Tibial nerve (tissue), 4 donors: ENCODE measurements at regions not wholly inside any gene's neighbourhood (a gene's known extent, or its start where the extent isn't known, plus 50 kb on each side); places are given as distances from the start of the nearest gene placed in this dataset.

Experiments used
- DNase-seq, 2 donors: peaks; one replicate each; pipeline ENCODE4 v3.0.0-alpha.2; 2019; ENCODE audit warnings: low spot score in 2 of 2
- H3K27ac ChIP-seq, 4 donors: fragments of 200-600 bp; sonication (generic) in 3 of 4; one replicate each; pipeline ENCODE4 v1.5.1; 2017 to 2019; ENCODE audit warnings: mild to moderate bottlenecking in 1 of 4
- H3K27me3 ChIP-seq, 2 donors: fragments of 200-600 bp; sonication (generic) in 1 of 2; one replicate each; pipeline versions ENCODE4 v1.5.1 to v1.6.0; 2017 to 2019
- H3K36me3 ChIP-seq, 3 donors: fragments of 200-600 bp; sonication (generic); one replicate each; pipeline ENCODE4 v1.5.1; 2018 to 2019
- H3K4me1 ChIP-seq, 4 donors: fragments of 200-600 bp; sonication (generic) in 3 of 4; one replicate each; pipeline ENCODE4 v1.5.1; 2017 to 2019
- H3K4me3 ChIP-seq, 4 donors: fragments of 200-600 bp; sonication (generic) in 3 of 4; one replicate each; pipeline ENCODE4 v1.5.1; 2017 to 2019; ENCODE audit warnings: mild to moderate bottlenecking in 1 of 4, moderate library complexity in 1 of 4
- H3K9me3 ChIP-seq, 4 donors: fragments of 200-600 bp; sonication (generic) in 3 of 4; one replicate each; pipeline ENCODE4 v1.5.1; 2017 to 2019
- EP300 ChIP-seq, 2 donors: sonication (generic); formaldehyde crosslinking; IDR thresholded peaks; one replicate each; pipeline ENCODE4 v1.6.1; 2017; ENCODE audit warnings: antibody characterized with exemption in 2 of 2, mild to moderate bottlenecking in 1 of 2
- POLR2A ChIP-seq, 2 donors: fragments of 450-650 bp; IDR thresholded peaks; one replicate each; pipeline ENCODE4 v1.6.1; 2017; ENCODE audit warnings: antibody characterized with exemption in 2 of 2, mild to moderate bottlenecking in 2 of 2, moderate library complexity in 2 of 2
- WGBS, 2 donors: methylation state at CpG; one replicate each; pipeline ENCODE4 v1.1.5; 2018; 5-methylcytosine and 5-hydroxymethylcytosine counted together
- TF ChIP-seq, protein P1 (sequence below), 5 experiments: fragments of 200-600 bp in 3 of 5; fragments of 450-650 bp in 2 of 5; sonication (generic) in 3 of 5; IDR thresholded peaks; one replicate each; pipeline ENCODE4 v1.5.1; 2016 to 2019; ENCODE audit warnings: antibody characterized with exemption in 5 of 5, mild to moderate bottlenecking in 3 of 5, moderate library complexity in 2 of 5

DNA sequence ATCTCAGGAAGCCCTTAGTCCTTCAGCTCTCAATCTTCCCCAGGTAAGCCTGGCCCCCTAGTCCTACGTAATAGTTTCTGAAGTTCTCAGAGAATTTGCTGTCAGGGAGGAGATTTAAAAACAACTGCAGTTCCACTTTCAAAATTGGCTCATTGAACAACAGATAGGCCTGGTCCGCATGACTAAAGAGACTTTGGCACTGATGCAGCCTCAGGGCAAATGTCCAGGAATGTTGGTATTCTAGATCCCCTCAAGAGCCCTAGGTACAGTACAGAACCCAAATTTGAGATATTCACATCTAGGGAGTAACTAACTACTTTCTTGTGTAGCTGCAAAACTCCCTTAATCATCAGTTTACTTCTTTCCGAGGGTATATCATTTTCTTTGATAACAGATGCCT is 162.8 kb downstream of the GABRG2 start:
- Histone ChIP-seq H3K4me1 (no peaks in the 10 kb centered on the region), H3K4me3 (no peak overlapping the region), H3K27ac (no peak overlapping the region), H3K27me3 (no peaks in the 10 kb centered on the region), H3K36me3 (no peaks in the 10 kb centered on the region), H3K9me3 (no peaks in the 10 kb centered on the region)
- TF ChIP-seq, protein P1, sequence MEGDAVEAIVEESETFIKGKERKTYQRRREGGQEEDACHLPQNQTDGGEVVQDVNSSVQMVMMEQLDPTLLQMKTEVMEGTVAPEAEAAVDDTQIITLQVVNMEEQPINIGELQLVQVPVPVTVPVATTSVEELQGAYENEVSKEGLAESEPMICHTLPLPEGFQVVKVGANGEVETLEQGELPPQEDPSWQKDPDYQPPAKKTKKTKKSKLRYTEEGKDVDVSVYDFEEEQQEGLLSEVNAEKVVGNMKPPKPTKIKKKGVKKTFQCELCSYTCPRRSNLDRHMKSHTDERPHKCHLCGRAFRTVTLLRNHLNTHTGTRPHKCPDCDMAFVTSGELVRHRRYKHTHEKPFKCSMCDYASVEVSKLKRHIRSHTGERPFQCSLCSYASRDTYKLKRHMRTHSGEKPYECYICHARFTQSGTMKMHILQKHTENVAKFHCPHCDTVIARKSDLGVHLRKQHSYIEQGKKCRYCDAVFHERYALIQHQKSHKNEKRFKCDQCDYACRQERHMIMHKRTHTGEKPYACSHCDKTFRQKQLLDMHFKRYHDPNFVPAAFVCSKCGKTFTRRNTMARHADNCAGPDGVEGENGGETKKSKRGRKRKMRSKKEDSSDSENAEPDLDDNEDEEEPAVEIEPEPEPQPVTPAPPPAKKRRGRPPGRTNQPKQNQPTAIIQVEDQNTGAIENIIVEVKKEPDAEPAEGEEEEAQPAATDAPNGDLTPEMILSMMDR (IDR thresholded peaks at IDR 0.05): no peak
- TF ChIP-seq POLR2A (IDR thresholded peaks at IDR 0.05) (no peak), EP300 (IDR thresholded peaks at IDR 0.05) (no peak)
- DNase-seq: no peak
- WGBS, 2 donors: 69 to 77% methylated on average over 3 of the region's 3 CpGs

DNA sequence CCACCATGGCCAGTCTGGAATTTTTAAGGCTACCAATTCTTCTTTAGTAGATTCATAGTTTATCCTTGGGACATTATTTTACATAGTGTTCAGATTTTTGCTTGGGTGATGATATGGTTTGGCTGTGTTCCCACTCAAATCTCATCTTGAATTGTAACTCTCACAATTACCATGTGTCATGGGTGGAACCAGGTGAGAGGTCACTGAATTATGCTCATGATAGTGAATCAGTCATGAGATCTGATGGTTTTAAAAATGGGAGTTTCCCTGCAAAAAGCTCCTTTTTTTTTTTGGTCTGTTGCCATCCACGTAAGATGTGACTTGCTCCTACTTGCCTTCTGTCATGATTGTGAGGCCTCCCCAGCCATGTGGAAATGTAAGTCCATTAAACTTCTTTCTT is 163.9 kb downstream of the GABRG2 start:
- WGBS, 2 donors: 51 to 58% methylated on average over 1 of the region's 1 CpG
- Histone ChIP-seq H3K4me3 (no peak overlapping the region), H3K27me3 (no peaks in the 10 kb centered on the region), H3K27ac (no peak overlapping the region), H3K9me3 (no peaks in the 10 kb centered on the region), H3K36me3 (no peaks in the 10 kb centered on the region), H3K4me1 (no peaks in the 10 kb centered on the region)
- TF ChIP-seq, protein P1 (IDR thresholded peaks at IDR 0.05): no peak
- TF ChIP-seq EP300 (IDR thresholded peaks at IDR 0.05) (no peak), POLR2A (IDR thresholded peaks at IDR 0.05) (no peak)
- no peak for DNase-seq

DNA sequence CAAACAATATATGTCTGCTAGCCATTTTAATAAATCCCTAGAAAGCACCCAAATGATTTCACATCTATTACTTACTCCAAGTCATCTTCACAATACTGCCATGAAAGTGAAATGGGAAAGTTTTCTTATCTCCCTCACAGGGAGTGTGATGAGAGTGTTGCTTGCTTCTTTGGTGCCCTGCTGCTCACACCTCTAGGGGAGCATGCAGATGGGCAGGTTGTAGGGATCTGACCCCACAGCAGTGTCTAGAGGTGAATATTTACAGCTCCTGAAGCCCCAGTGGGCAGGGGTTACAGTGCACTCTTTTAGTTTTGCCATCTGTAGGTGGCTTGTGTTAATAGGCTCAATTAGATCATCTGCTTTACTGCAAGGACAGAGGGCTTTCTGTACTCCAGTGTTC is 173.2 kb downstream of the GABRG2 start:
- Histone ChIP-seq H3K27me3 (no peaks in the 10 kb centered on the region), H3K9me3 (no peaks in the 10 kb centered on the region), H3K4me3 (no peak overlapping the region), H3K4me1 (no peaks in the 10 kb centered on the region), H3K27ac (no peak overlapping the region), H3K36me3 (no peaks in the 10 kb centered on the region)
- no peak for TF ChIP-seq EP300 (IDR thresholded peaks at IDR 0.05)
- TF ChIP-seq, protein P1 (IDR thresholded peaks at IDR 0.05): no peak
- no peak for TF ChIP-seq POLR2A (IDR thresholded peaks at IDR 0.05)
- no peak for DNase-seq

DNA sequence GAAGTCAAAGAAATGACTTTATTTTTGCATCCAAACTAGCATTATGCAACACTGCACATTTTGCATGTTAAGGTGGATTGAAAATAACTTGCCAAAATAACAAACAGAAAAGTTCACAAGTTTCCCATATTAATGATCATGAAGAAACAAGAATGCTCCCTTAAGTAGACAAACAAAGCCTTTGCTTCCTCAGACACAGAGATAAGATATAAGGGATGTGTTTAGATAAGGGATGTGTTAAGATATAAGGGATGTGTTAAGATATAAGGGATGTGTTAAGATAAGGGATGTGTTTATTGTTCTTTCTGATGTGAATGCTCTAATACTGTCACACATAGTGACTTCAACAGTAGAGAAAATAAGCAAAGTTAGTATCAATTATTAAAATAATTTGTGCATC is 174.8 kb downstream of the GABRG2 start:
- DNase-seq: no peak
- Histone ChIP-seq H3K27me3 (no peaks in the 10 kb centered on the region), H3K4me3 (no peak overlapping the region), H3K9me3 (no peaks in the 10 kb centered on the region), H3K4me1 (no peaks in the 10 kb centered on the region), H3K36me3 (no peaks in the 10 kb centered on the region), H3K27ac (no peak overlapping the region)
- TF ChIP-seq POLR2A (IDR thresholded peaks at IDR 0.05) (no peak), EP300 (IDR thresholded peaks at IDR 0.05) (no peak)
- TF ChIP-seq, protein P1 (IDR thresholded peaks at IDR 0.05): no peak

DNA sequence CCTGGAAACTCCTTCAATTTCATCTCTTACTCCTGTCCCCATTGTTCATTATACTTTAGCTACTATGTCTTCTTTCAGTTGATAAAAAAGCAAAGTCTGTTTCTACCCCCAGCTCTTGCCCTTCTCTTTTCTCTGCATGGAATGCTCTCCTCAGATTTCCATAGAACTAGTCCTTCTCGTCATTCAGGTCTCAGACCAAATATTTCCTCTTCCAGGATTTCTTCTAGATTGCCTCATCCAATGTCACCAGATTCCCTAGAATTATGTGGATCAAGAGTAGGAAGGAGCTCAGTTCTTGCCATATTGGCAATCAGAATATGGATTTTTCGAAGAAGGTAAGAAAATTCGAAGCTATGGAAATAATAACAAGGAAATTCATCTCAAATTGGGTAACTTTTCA is 176.1 kb downstream of the GABRG2 start:
- DNase-seq: no peak
- TF ChIP-seq, protein P1 (IDR thresholded peaks at IDR 0.05): no peak
- TF ChIP-seq POLR2A (IDR thresholded peaks at IDR 0.05) (no peak), EP300 (IDR thresholded peaks at IDR 0.05) (no peak)
- H3K36me3 ChIP-seq: no peaks in the 10 kb centered on the region
- 83 to 86% methylated on average over 3 of the region's 3 CpGs for whole genome bisulfite sequencing, 2 donors
- no peak overlapping the region for H3K4me3 ChIP-seq
- H3K4me1 ChIP-seq: no peaks in the 10 kb centered on the region
- no peak overlapping the region for H3K27ac ChIP-seq
- no peaks in the 10 kb centered on the region for H3K9me3 ChIP-seq
- H3K27me3 ChIP-seq: no peaks in the 10 kb centered on the region
